ENCODE measurements at regions not wholly inside any gene's neighbourhood (a gene's known extent, or its start where the extent isn't known, plus 50 kb on each side); places are given as distances from the start of the nearest gene placed in this dataset.
A peak's percentile ranks its signal among the peaks of the same experiment; 100 is the strongest.

GRCh38 chrX:78213331-78213730, 73.9 kb upstream of the TAF9B start:
- Mint-ChIP-seq H3K27ac (ENCODE audit: unreplicated experiment) (no peak overlapping the region), H3K36me3 (ENCODE audit: low read depth) (no peaks in the 10 kb centered on the region), H3K4me3 (ENCODE audit: unreplicated experiment) (no peak overlapping the region), H3K27me3 (ENCODE audit: low read depth) (no peaks in the 10 kb centered on the region), H3K4me1 (ENCODE audit: low read depth) (no peaks in the 10 kb centered on the region), H3K9me3 (ENCODE audit: low read depth) (peaks cover 44% of the 10 kb centered on the region)
- no peak for DNase-seq (ENCODE audit: low spot score)
- no peak for TF ChIP-seq CTCF (IDR thresholded peaks at IDR 0.05)

GRCh38 chrX:78199851-78200250, 60.4 kb upstream of the TAF9B start:
- H3K27ac Mint-ChIP-seq (ENCODE audit: unreplicated experiment): no peak overlapping the region
- no peaks in the 10 kb centered on the region for H3K27me3 Mint-ChIP-seq (ENCODE audit: low read depth)
- no peak overlapping the region for H3K4me3 Mint-ChIP-seq (ENCODE audit: unreplicated experiment)
- peak; percentile 59 for TF ChIP-seq CTCF (IDR thresholded peaks at IDR 0.05)
- no peak for DNase-seq (ENCODE audit: low spot score)
- peaks cover 5% of the 10 kb centered on the region for H3K9me3 Mint-ChIP-seq (ENCODE audit: low read depth)
- H3K4me1 Mint-ChIP-seq (ENCODE audit: low read depth): peaks cover 2% of the 10 kb centered on the region
- no peaks in the 10 kb centered on the region for H3K36me3 Mint-ChIP-seq (ENCODE audit: low read depth)

Measured in chondrocyte (in vitro differentiated cells).